GM20000 (cell line): ENCODE measurements at regions not wholly inside any gene's neighbourhood (a gene's known extent, or its start where the extent isn't known, plus 50 kb on each side); places are given as distances from the start of the nearest gene placed in this dataset.

Source experiments
- DNase-seq: peaks from one replicate; pipeline ENCODE4 v3.0.0; 2012; ENCODE audit warnings: low spot score
- CTCF ChIP-seq: IDR thresholded peaks from 2 replicates; pipeline ENCODE4 v1.5.1; 2012; ENCODE audit warnings: mild to moderate bottlenecking, control low read depth; ENCODE audit errors: extremely low read depth, missing control alignments

DNA sequence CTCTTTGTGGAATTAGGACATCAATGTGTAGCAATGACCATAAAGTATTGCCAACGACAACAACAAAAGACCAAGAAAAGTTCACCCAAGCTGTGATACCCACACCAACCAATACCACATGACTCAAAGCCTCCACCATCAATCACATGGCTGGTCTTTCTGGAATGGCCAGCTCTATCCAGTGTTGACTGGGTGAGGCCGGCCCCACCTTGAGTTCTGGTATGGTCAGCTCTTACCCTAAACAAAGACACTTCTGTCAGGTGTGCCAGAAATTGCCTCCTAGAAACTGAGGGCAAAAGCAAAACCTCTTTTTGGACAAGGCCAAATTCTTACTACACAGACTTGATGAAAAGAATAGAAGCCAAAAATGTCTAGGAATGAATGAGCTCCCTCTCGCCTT lies 331.5 kb downstream of the ZNF608 start:
- DNase-seq, result no peak
- TF ChIP-seq CTCF, result no peak

GRCh38 chr5:124410539-124411488 lies 335.6 kb downstream of the ZNF608 start:
- no peak for TF ChIP-seq CTCF
- no peak for DNase-seq

GRCh38 chr5:124408738-124409453 lies 337.5 kb downstream of the ZNF608 start:
- no peak for DNase-seq
- no peak for TF ChIP-seq CTCF

GRCh38 chr5:124404796-124405195 lies 341.6 kb downstream of the ZNF608 start:
- no peak for TF ChIP-seq CTCF
- no peak for DNase-seq

DNA sequence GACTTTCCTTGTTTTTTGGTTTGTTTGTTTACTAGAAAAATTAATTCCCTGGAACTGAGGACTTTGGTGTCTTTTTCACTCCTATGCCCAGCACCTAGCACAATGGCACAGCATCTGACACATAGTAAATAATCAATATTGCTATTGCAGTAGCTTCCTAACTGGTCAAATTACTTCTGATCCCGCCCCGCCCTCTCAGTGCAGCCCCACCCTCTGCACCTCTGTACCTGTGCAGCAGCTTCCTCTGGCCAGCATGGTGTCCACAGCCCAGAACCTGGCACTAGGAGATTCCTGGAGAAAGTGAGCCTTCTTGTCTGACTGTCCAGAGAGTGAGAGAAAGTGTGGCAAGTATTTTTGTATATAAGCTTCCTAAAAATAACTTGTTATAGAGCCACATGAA lies 343.2 kb downstream of the ZNF608 start:
- no peak for TF ChIP-seq CTCF
- DNase-seq, result no peak

- DNase-seq, result no peak
- no peak for TF ChIP-seq CTCF
Measured at GRCh38 chr5:124402144-124402581, 344.3 kb downstream of the ZNF608 start.

- no peak for DNase-seq
- TF ChIP-seq CTCF, result no peak
Measured at GRCh38 chr5:124401476-124402143, 344.8 kb downstream of the ZNF608 start.
